ENCODE measurements at regions not wholly inside any gene's neighbourhood (a gene's known extent, or its start where the extent isn't known, plus 50 kb on each side); places are given as distances from the start of the nearest gene placed in this dataset.

DNA sequence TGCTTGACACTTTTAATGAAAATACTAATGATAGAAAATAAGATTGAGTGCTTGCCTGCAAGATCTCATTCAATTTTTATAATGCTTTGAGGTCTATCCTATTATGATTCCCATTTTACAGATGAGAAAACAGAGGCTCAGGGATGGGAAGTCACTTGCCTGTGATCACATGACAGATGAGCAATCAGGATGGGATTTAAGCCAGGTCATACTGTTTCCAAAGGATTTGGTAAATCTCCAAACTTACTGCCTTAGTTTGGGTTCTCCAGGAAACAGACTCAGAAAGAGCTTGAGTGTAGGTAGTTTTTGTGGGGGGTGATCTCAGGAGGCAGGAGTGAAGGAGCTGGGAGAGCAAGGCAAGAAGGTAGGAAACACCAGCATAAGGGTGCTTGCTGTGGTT lies 456.3 kb downstream of the MAFB start:
- DNase-seq (ENCODE audit: low read depth in 2 of 2), result no peak

DNA sequence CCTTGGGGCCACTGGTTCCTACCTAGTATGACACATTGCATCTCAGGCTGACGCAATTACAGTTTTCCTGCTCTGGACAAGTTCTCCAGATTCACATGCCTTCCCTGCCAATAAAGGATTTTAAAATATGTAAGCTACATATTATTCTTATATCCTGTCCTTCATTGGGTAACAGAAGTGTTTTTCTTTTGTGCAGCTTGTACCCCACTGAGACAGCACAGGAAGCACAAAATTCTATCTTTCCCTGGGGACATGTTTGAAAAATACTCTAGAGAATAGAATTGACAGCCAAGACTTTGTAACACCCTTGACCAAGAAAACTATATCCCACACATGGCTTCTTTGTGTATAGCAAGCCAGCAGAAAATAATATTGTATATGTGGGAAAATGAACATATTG lies 456.8 kb downstream of the MAFB start:
- DNase-seq (ENCODE audit: low read depth in 2 of 2), result no peak

DNA sequence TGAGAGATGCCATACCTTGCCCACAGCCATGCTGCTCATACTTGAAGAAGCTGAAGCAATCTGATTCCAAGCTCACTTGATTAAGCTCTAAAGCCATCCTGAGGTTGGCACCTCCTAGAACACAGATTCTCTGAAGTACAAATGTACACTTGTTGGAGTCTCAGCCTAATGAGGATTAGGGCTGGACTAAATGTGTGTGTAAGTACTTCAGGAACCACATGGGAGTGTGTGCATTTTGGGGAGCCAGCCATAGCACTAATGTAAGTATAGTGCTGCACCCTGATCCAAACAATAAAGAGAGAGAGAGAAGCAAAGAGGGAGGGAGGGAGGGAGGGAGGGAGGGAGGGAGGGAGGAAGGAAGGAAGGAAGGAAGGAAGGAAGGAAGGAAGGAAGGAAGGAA lies 458.6 kb downstream of the MAFB start:
- DNase-seq (ENCODE audit: low read depth in 2 of 2), result no peak

DNA sequence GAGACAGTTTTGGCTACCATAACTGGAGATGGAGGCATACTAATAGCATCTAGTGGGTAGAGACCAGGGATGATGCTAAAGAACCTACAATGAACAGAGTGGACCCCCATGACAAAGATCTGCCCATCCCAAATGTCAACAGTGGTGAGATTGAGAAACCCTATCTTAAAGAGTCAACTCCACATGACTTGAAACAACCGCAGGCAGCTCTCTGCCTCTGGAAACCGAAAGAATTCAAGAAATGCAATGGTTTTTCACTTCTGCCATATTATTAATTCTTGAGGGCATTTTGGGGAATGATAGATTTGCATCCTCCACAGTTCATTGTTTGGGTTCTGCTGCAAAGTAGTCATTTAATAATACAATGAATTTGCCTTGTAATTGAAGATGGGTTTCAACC lies 463.4 kb downstream of the MAFB start:
- DNase-seq (ENCODE audit: low read depth in 2 of 2), result no peak

DNA sequence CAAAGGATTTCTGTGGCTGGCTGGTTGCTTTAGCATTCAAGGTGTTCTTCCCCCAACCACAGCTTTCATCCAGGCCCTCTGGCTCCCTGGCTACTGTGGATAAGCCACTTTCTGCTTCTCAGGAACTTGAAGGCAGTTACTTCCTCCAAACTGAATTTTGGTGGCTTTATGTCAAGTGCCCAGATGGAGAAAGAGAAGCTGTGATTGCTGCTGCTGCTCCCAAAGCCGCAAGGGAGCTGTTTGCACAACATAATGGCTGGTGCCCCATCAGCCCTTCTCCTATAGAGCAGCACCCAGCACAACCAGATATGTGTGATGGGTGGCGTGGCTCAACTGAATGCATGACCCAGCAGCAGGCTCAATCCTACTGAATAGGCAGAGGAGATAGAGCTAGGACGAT lies 465.2 kb downstream of the MAFB start:
- DNase-seq (ENCODE audit: low read depth in 2 of 2), result no peak

DNA sequence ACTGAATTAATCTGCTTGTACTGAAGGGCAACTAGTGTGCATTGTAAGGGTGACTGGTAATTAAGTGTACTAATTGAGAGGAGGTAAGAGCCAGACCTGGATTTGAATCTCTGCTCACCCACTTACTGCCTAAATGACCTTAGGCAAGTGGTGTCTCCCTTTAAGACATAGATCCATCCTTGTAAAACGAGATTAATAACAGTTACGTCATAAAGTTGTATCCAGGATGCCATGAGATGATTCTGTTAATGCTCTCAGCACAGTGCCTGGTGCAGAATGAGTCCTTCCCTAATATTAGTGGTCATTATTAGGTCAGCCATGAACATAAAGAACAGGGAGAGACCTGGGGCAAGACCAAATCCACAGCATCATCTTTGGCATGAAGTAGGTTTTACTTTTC lies 470.1 kb downstream of the MAFB start:
- DNase-seq (ENCODE audit: low read depth in 2 of 2), result no peak

DNA sequence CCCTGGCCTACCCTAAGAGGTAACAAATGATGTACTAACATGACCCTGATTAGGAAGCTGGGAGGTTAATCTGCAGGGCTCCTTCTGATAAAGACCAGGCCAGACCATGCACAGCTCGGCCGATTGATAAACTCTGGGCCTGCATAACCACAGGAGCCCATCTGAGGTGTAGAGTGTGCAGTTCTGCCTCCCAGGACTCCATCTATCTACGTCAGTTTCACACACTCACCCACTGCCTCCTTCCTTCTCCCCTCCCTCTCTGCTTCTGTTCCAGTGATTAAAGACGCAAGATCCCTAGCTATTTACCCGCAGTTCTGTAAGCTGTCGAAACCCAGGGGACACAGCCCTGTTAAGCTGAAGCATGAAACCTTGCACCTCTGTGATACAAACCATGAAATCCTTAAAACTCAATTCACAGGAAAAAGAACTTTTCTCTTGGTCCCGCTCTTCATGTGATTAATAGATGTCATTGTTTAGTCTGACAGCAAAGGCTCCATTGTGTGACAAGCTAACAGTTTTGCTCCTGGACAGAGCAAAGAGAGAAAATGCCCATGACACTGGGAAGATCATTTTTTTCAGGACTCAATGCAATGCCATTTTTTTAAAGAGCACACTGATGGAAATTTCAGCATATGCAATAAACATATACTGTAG lies 470.6 kb downstream of the MAFB start:
- no peak for DNase-seq (ENCODE audit: low read depth in 2 of 2)

DNA sequence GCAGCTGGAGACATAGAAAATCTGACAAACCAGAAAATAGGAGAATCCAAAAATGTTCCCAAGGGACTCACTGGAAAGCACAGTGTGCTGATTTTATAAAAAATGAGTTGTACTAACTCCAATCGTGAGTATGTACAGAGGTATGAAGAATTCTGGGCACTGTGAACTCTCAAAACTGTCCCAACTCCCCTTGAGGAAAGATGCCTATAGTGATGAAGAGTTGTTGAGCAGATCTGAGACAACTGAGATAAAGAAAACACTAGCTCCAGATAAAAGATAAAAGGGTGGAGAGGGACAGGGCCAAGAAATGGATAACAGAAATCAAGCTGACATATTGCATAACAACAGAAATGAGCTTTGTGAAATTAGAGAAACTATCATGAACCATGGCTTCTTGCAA lies 481.4 kb downstream of the MAFB start:
- no peak for DNase-seq (ENCODE audit: low read depth in 2 of 2)

DNA sequence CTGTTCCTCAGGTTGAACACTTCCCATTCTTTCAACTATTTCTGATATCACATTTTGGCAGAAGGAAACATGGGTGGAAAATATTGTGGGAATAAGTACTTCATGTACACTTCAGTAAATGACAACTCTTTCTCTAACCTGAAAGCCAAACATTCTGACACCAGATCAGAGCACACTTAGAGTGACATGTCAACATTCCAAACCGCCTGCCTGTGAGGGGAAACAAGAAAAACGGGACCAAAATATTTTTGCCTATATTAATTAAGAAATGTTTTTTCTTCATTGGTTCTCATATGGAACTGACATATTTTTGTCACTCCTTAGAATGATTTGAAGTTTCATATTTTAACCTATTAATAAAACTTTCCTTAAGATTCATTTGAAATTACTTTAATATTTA lies 483.1 kb downstream of the MAFB start:
- no peak for DNase-seq (ENCODE audit: low read depth in 2 of 2)

DNA sequence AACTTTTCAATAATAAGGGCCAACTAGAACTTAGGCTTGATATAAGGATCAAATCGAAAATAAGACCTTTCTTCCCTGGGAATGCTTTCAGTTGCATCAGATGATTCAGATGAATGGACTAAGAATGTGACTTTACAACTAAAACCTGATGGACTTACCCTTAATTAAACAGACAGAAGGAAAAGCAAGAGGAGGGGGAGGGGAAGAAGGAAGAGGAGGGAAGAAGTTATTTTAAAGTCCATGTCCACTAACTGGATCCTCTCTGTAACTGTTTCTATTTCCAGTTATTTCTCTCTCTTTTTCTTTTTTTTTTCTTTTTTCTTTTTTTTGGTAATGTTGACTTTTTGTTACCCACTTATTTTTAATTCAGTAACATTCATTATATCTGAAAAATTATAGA lies 486.0 kb downstream of the MAFB start:
- no peak for DNase-seq (ENCODE audit: low read depth in 2 of 2)

DNA sequence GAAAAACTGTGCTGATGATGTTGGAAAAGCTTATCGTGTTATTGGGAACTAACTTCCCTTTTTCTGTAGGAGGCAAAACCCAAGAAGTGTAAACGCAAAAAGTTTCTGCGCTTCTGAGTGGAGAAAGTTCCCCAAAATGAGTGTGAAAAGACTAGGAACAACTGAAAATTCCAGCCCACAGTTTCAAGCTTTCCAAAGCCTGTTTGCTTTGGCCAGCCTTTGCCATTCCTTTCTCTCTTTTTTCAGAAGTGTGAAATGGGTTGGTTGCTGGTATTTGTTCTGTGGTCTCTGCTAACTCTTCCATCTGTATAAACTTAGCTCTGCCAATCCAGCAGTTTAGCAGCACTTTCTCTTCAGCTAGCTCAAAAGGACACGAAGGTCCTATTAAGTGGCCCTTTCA lies 491.3 kb downstream of the MAFB start:
- no peak for DNase-seq (ENCODE audit: low read depth in 2 of 2)

DNA sequence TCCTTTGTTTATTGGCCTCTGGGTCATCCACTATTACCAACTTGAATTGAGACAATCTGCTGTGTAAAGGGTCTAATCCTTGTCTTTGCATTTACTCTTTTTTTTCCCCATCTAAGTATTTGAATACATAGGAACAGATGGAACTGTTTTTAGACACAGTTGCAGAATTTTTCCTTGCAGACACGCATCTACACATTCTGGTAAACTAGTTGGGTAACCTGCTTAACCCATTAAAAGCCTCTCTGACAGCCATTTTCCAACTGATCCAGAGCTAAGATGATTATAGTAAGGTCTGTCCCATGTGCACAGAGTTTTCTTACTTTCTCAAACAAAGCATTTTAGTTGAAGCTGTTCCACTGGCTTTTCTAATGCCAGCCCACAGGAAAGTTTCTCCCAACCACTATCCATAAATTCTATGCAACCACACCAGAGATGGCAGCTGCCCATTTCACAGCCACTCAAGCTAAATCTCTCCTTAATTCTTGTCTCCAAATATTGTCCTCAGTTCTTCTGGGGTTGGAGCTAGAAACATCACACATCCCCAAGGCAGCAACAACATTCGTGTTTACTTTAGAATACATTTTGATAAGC lies 492.1 kb downstream of the MAFB start:
- no peak for DNase-seq (ENCODE audit: low read depth in 2 of 2)

DNA sequence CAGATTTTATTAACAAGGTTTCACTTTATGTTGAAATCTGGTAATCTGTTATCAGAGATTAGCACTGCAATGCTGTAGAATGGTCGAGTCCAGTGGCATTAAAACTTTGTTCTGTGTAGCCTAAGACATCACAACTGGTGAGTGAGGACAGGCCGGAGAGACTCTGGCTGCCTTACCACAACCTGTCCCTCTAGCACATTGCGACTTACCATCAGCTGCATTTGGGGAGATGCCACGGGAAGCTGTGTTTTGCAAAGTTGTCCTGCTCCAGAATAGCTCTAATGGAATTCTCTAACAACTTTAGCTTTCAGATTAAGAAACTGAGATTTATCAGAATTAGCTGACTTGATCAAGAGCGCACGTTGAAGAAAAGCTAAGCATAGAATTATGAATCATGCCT lies 493.3 kb downstream of the MAFB start:
- DNase-seq (ENCODE audit: low read depth in 2 of 2), result no peak

DNA sequence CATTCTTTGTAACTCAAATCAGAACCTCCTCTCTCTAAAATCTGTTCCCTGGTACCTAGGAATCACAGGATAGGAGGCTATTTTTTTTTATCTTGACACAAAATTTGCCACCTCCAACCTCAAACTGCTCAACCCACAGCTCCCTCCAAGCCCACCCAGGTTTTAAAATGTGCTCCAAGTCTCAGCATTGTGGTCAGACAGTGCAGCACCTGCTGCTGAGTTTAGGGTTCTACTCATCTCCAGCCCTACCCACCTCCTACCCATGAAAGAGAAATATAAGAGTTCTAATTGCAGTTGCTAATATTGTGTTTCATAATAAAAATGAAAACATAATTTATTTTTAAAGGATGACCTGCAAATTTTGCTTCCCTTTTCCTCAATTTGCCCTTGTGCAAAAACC lies 496.5 kb downstream of the MAFB start:
- DNase-seq (ENCODE audit: low read depth in 2 of 2), result no peak

DNA sequence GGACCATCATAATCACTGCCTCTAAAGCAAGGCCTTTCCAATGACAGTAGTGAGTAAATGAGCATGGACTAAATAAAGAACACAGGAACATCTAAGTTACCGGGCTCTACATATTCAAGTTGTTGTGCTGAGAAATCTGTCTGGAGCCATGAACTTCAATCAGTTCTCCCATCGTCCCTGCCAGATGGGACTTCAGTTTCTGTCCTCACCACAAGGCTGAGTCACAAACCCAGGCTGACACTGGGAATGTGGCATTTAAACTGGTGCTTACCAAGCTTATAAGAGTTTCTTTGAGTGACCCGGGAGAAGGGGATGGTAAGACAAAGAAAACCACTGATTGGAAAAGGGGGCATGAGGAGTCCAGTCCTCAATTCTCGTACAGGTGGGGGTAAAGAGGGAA lies 497.0 kb downstream of the MAFB start:
- no peak for DNase-seq (ENCODE audit: low read depth in 2 of 2)

DNA sequence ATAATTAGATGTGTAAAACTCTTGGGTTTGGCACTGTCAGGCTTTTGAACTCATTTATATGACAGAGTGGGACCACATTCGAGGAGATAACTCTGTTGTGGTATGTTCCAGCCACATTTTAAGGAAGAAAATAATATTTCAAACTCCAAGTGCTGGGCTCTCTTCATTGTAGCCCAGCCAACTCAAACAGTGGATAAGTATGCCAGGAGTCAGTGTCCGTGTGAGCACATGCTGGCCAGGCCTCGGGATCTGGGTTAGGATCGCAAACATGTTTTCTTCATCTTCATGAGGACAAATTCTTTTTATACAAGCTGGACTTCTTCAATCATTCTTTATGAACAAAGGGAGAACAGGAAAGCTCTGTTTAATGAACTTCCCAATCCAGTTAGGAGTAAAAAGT lies 497.5 kb downstream of the MAFB start:
- DNase-seq (ENCODE audit: low read depth in 2 of 2), result no peak

DNA sequence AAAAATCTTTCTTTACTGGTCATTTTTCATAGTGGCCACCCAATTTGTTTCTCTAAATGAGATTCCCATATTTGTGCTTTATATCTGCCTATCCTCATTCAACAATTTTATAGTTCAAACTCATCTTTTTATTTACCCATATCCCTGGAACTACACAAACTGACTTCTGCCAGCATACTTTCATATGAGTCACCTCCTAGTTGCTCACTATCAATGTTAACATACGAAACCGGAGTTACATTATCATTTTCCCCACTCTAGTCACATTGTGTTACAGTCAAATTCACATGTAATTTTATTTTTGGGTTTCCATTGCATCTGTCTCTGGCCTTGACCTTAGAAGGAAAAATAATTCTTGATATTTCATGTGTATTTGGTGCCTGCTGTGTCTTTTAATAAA lies 499.4 kb downstream of the MAFB start:
- no peak for DNase-seq (ENCODE audit: low read depth in 2 of 2)

DNA sequence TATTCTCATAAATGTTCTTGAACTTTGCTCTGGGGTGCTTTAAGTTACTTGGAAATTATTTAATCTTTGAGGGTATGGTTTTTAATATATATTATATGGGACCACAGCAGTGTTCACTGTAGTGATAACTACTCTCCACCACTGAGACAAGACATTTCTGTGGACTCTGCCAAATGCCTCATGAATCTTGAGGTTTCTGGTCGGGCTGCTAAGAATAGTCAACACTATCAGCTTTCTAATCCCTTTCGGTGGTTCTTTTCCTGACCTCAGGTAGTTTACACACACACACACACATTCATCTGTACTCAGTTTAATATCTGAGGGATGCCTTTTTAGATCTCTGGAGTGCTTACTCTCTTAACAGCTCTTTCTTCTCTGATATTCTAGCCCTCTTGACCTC lies 500.7 kb downstream of the MAFB start:
- no peak for DNase-seq (ENCODE audit: low read depth in 2 of 2)

DNA sequence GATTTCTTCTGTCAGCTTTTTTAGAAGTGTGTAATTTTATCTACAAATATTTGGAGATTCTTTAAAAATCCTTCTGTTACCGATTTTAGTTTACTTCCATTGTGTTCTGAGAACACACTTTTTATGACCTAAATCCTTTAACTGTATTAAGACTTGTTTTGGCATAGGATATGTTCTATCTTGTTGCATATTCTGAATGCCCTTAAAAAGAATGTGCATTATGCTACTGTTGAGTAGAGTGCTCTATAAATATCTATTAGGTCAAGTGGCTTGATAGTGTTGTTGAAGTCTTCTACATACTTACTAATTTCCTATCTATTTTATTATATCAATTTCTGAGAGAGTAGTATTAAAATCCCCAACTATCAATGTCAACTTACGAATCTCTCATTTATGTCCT lies 502.2 kb downstream of the MAFB start:
- no peak for DNase-seq (ENCODE audit: low read depth in 2 of 2)

DNA sequence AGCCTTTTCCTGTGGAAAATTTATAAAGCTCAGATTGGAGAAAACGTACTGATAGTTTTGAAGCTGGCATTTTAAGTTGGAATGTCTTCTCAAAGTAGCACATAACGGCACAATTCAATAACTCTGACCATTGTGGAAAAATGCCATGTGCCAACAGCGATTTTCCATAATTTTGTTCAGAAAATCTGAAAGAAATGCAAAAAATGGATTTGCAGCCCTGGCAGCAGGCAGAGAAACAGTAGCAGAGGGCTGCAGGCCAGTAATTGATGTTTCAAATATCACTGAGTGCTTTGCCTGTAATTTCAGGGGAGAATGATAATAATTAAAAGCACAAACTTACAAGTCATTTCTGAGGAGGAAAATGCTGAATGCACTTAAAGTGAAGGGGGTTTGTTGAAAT lies 507.4 kb downstream of the MAFB start:
- DNase-seq (ENCODE audit: low read depth in 2 of 2), result no peak

DNA sequence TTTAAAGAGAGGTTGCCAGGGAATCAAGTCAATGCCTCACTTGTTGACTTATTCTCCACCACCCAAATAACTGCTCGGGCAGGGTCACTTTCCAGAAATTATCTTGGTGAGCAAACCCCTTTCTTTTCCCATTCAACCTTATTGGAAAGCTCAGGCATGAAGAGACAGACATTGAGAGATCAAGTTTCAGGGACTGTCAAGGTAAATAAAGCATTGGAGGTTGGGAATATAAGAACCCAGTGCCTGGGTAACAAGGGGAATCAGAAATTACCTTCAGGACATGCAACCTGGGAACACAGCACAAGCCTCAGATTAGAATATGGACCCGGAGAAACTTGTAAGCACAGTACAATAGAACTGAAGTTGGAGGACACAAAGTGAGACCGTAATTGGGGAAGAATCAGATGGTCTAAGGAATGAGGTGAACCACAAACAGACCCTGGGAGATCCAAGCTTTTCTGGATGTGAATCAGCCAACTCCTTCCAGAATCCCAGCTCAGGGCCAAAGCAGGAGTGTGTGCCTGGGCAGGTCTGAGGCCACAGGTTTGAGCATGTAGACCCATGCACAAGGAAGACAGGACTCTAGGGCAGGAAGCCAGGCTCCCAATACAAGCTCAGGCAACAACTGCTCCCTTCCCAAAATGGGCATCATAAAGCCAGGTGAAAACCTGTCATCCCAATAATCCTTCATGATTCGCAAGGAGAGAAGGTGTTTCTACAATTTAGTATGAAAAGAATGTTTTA lies 512.8 kb downstream of the MAFB start:
- no peak for DNase-seq (ENCODE audit: low read depth in 2 of 2)

DNA sequence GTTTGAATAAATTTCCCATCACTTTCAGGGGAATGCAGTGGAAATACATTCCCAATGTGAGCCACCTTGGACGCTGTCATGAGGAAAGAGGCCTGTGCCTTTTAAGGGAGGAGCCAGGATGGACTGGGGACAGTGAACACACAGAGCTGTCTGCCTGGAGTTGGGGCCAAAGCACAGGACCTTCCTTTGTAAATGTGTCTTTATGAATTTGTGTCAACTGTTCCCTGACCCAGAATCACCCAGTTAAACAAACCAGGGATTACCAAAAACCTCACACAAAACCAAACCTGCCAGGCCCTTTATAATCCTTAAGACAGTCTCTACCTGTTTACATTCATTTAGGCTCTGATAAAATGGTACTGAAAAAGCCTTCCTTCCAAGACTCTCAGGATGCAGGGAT lies 513.7 kb downstream of the MAFB start:
- DNase-seq (ENCODE audit: low read depth in 2 of 2), result no peak

DNA sequence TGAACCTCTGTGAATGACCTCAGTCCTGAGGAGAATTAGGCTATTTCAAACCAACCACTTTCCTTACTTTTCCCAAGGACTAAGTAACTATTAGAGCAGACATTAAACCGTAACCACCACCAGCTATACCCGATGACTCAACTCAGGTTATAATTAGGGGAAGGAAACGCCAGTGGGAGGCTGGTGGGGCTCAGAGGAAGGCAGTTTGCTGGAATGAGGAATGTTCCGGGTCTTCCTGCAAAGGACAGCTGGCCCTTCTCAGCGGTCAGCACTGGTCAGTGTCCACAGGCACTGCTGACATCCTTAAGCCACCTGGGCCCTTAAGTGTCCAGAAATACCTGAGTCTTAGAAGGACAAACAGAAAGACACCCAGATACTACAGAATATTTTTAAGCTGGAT lies 515.2 kb downstream of the MAFB start:
- no peak for DNase-seq (ENCODE audit: low read depth in 2 of 2)

Data from stimulated activated CD4-positive, alpha-beta T cell treated with anti-CD3 and anti-CD28 coated beads, Interleukin-1b, Interleukin-23, amount 100 ng/mL, for 4 hours (primary cell).